HEK293 (cell line): ENCODE measurements at regions not wholly inside any gene's neighbourhood (a gene's known extent, or its start where the extent isn't known, plus 50 kb on each side); places are given as distances from the start of the nearest gene placed in this dataset.

Experiments used
- CTCF ChIP-seq: fragments of 450-650 bp; formaldehyde crosslinking; IDR thresholded peaks from 2 replicates; pipeline ENCODE4 v1.5.1; 2016; ENCODE audit warnings: missing biosample characterization, missing genetic modification characterization
- KLF16 ChIP-seq: fragments of 450-650 bp; formaldehyde crosslinking; IDR thresholded peaks from 2 replicates; pipeline ENCODE4 v1.5.1; 2017; ENCODE audit warnings: missing biosample characterization, missing genetic modification characterization
- PRDM1 ChIP-seq: fragments of 450-650 bp; formaldehyde crosslinking; IDR thresholded peaks from 2 replicates; pipeline ENCODE4; 2016; ENCODE audit warnings: missing biosample characterization, missing genetic modification characterization
- YY1 ChIP-seq: fragments of 450-650 bp; formaldehyde crosslinking; IDR thresholded peaks from 2 replicates; pipeline ENCODE4 v1.5.1; 2018; ENCODE audit warnings: missing biosample characterization, missing genetic modification characterization
- ZNF2 ChIP-seq: fragments of 450-650 bp; formaldehyde crosslinking; IDR thresholded peaks from 2 replicates; pipeline ENCODE4 v1.5.1; 2016; ENCODE audit warnings: missing biosample characterization, missing genetic modification characterization
- ZNF274 ChIP-seq, 2 experiments: fragments of 200-500 bp in 1 of 2; fragments of 450-650 bp in 1 of 2; sonication (Bioruptor generic) in 1 of 2; formaldehyde crosslinking in 1 of 2; IDR thresholded peaks; 2 replicates each; pipeline versions ENCODE4 v1.5.1 to v1.6.1; 2014 to 2016; ENCODE audit warnings: borderline replicate concordance in 1 of 2, inconsistent platforms in 1 of 2, low read length in 1 of 2, missing biosample characterization in 1 of 2, missing genetic modification characterization in 1 of 2
- ZNF341 ChIP-seq: fragments of 450-650 bp; formaldehyde crosslinking; IDR thresholded peaks from 2 replicates; pipeline ENCODE4; 2016; ENCODE audit warnings: low read depth, missing biosample characterization, missing genetic modification characterization
- ZNF670 ChIP-seq: fragments of 450-650 bp; formaldehyde crosslinking; IDR thresholded peaks from 2 replicates; pipeline ENCODE4 v1.5.1; 2016; ENCODE audit warnings: missing biosample characterization, missing genetic modification characterization, low read depth

GRCh38 chr2:107392241-107392704, 434.4 kb upstream of the RGPD4 start:
- TF ChIP-seq CTCF (tag by site-specific recombination) (no peak), ZNF2 (tag by site-specific recombination) (no peak), ZNF341 (no peak), ZNF274 (IDR thresholded peaks at IDR 0.05; ENCODE audit: low read length) (no peak), ZNF274 (tag by site-specific recombination; IDR thresholded peaks at IDR 0.05; ENCODE audit: borderline replicate concordance) (no peak), YY1 (tag by site-specific recombination) (no peak), PRDM1 (tag by site-specific recombination) (no peak), ZNF670 (no peak), KLF16 (no peak)
